ENCODE measurements at regions not wholly inside any gene's neighbourhood (a gene's known extent, or its start where the extent isn't known, plus 50 kb on each side); places are given as distances from the start of the nearest gene placed in this dataset.
"Not testable (repeated sequence)": the region's sequence is repeated elsewhere in the genome, so short reads cannot be mapped to it uniquely, and the experiment has no call there.

DNA sequence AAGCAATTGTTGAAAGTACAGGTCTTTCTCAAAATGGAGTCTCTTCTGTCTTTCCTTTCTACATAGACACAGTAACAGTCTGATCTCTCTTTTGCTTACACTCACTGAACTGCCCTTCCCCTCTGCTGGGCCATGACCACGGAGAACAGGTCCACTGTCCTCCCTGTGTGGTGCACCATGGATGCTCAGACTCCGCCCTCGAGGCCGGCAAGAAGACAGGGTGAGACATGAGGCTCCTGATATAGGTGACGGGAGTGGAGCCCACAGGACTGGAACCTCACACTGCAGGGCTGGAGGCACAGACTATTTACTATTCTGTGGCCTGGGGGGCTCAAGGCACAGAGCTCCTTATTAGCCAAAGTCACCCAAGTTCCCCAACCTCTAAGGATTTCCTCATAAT is 118.1 kb downstream of the ADRA2C start:
- not testable (repeated sequence) for TF ChIP-seq POLR2A, CTCF (IDR thresholded peaks at IDR 0.05)
